DND-41 (cell line): ENCODE measurements at regions not wholly inside any gene's neighbourhood (a gene's known extent, or its start where the extent isn't known, plus 50 kb on each side); places are given as distances from the start of the nearest gene placed in this dataset.

Source experiments
- ATAC-seq: fragments of 200-7000 bp; cut with Tn5 transposase; 3 replicates; pipeline ENCODE4 v1.9.1; 2021; ENCODE audit warnings: low read depth; ENCODE audit not compliant: insufficient read depth
- DNase-seq: peaks from one replicate; pipeline ENCODE4 v3.0.0-alpha.2; 2020
- H2AFZ ChIP-seq: 2 replicates; pipeline ENCODE4 v1.6.0; 2012; ENCODE audit warnings: low read depth, low read length
- H3K27ac ChIP-seq: 2 replicates; pipeline ENCODE4 v1.5.1; 2012; ENCODE audit warnings: low read length, inconsistent platforms
- H3K27me3 ChIP-seq: fragments of 200-600 bp; sonication (generic); 2 replicates; pipeline ENCODE4 v1.6.0; 2012; ENCODE audit warnings: low read length, mild to moderate bottlenecking, inconsistent platforms; ENCODE audit not compliant: insufficient read depth, poor library complexity
- H3K36me3 ChIP-seq: 2 replicates; pipeline ENCODE4 v1.5.1; 2012; ENCODE audit warnings: low read length, inconsistent platforms; ENCODE audit not compliant: insufficient read depth
- H3K4me1 ChIP-seq: 2 replicates; pipeline ENCODE4 v1.5.1; 2012; ENCODE audit warnings: mild to moderate bottlenecking, low read length; ENCODE audit not compliant: insufficient read depth
- H3K4me2 ChIP-seq: 2 replicates; pipeline ENCODE4 v1.6.0; 2012; ENCODE audit warnings: mild to moderate bottlenecking, moderate library complexity, low read length, inconsistent platforms; ENCODE audit not compliant: insufficient read depth
- H3K4me3 ChIP-seq, 2 experiments: fragments of 200-600 bp in 1 of 2; shearing (Covaris generic) in 1 of 2; 2 replicates each; pipeline ENCODE4 v1.5.1; 2012 to 2016; ENCODE audit warnings: inconsistent platforms in 2 of 2, low read length in 2 of 2, mild to moderate bottlenecking in 2 of 2, low read depth in 1 of 2, moderate library complexity in 1 of 2
- H3K79me2 ChIP-seq: 2 replicates; pipeline ENCODE4 v1.6.0; 2012; ENCODE audit warnings: low read length, inconsistent platforms; ENCODE audit not compliant: insufficient read depth
- H3K9ac ChIP-seq: 2 replicates; pipeline ENCODE4 v1.6.0; 2012; ENCODE audit warnings: low read depth, mild to moderate bottlenecking, inconsistent platforms, low read length, moderate library complexity
- H3K9me3 ChIP-seq: 2 replicates; pipeline ENCODE4 v1.5.1; 2012; ENCODE audit warnings: low read length, moderate library complexity, mild to moderate bottlenecking, inconsistent platforms; ENCODE audit not compliant: insufficient read depth, severe bottlenecking
- H4K20me1 ChIP-seq: 2 replicates; pipeline ENCODE4 v1.6.0; 2012; ENCODE audit warnings: low read length; ENCODE audit not compliant: insufficient read depth
- EZH2 ChIP-seq: IDR thresholded peaks from 3 replicates; pipeline ENCODE4 v1.6.1; 2012; ENCODE audit warnings: borderline replicate concordance, low read depth, mild to moderate bottlenecking, moderate library complexity, low read length, inconsistent platforms; ENCODE audit not compliant: severe bottlenecking
- TF ChIP-seq, protein P1 (sequence below): IDR thresholded peaks from 2 replicates; pipeline ENCODE4 v1.5.1; 2012; ENCODE audit warnings: borderline replicate concordance, low read length, moderate library complexity, mild to moderate bottlenecking; ENCODE audit not compliant: poor library complexity, severe bottlenecking; ENCODE audit errors: extremely low read depth

DNA sequence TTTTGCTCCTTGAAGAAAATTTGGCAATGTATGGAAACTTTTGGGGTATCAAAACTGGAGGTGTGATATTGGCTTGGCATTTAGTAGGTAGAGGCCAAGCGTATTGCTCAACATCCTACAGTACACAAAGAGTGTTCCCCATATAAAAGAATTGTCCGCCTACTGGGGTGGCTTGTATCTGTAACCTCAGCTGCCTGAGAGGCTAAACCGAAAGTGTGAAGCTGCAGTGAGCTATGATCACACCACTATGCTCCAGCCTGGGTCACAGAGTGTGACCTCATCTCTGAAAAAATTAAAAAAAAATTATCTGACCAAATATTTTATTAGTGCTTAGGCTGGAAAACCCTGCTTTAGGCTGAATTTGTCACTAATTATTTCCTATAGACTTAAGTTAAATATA lies 483.9 kb downstream of the PYDC2 start:
- no peaks in the 10 kb centered on the region for H3K4me1 ChIP-seq
- no peak for TF ChIP-seq EZH2
- TF ChIP-seq, protein P1, sequence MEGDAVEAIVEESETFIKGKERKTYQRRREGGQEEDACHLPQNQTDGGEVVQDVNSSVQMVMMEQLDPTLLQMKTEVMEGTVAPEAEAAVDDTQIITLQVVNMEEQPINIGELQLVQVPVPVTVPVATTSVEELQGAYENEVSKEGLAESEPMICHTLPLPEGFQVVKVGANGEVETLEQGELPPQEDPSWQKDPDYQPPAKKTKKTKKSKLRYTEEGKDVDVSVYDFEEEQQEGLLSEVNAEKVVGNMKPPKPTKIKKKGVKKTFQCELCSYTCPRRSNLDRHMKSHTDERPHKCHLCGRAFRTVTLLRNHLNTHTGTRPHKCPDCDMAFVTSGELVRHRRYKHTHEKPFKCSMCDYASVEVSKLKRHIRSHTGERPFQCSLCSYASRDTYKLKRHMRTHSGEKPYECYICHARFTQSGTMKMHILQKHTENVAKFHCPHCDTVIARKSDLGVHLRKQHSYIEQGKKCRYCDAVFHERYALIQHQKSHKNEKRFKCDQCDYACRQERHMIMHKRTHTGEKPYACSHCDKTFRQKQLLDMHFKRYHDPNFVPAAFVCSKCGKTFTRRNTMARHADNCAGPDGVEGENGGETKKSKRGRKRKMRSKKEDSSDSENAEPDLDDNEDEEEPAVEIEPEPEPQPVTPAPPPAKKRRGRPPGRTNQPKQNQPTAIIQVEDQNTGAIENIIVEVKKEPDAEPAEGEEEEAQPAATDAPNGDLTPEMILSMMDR = no peak
- DNase-seq (no peak), ATAC-seq (no peak)
- no peak overlapping the region for H3K27ac ChIP-seq
- no peak overlapping the region for H2AFZ ChIP-seq
- no peak overlapping the region for H3K9ac ChIP-seq
- no peak overlapping the region for H3K4me2 ChIP-seq
- H3K36me3 ChIP-seq = no peaks in the 10 kb centered on the region
- no peaks in the 10 kb centered on the region for H3K9me3 ChIP-seq
- no peaks in the 10 kb centered on the region for H4K20me1 ChIP-seq
- H3K4me3 ChIP-seq = no peak overlapping the region
- H3K27me3 ChIP-seq = no peaks in the 10 kb centered on the region
- no peaks in the 10 kb centered on the region for H3K79me2 ChIP-seq

DNA sequence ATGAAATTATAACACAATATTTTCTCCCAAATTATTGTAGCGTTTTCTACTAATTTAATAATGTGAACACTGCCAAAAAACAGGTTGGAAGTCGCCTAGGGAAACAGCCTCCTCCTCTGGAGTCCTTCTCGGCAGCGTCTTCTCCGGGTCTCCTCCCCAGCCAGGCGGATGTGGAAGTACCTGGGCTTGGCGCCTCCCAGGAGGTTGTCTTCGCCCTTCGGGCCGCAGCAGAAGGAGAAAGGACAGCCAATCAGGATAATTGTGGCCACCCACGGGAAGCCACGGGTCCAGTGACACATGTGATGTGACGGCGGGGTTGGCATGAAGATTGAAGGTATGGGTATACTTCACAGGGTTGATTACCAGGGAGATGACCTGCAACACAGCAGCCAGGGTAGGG lies 491.2 kb downstream of the PYDC2 start:
- Histone ChIP-seq H3K9ac (no peak overlapping the region), H3K4me3 (no peak overlapping the region), H4K20me1 (no peaks in the 10 kb centered on the region), H3K9me3 (no peaks in the 10 kb centered on the region), H3K4me2 (no peak overlapping the region), H3K79me2 (no peaks in the 10 kb centered on the region), H3K27me3 (no peaks in the 10 kb centered on the region), H3K36me3 (no peaks in the 10 kb centered on the region), H3K4me1 (no peaks in the 10 kb centered on the region), H3K27ac (no peak overlapping the region), H2AFZ (no peak overlapping the region)
- DNase-seq (no peak), ATAC-seq (no peak)
- no peak for TF ChIP-seq EZH2
- TF ChIP-seq, protein P1 = no peak

DNA sequence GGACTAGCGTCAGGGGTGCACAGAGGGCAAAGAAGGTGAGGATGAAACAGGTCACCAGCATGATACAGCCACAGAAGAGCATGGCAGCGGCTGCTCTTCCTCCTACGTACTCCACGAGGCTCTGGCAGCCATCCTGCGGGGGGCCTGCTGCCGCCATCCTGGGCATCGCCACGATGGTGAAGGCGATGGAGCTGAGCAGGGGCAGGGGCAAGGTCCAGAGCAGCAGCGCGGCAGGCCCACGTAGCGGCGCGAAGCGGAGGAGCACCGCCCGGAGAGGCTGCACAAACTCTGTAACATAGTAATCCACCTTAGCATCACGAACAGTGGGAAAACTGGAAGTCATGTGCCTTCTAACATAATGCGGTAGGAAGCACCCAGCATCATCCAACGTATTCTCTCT lies 491.6 kb downstream of the PYDC2 start:
- Histone ChIP-seq H3K27me3 (no peaks in the 10 kb centered on the region), H3K4me1 (no peaks in the 10 kb centered on the region), H3K4me2 (no peak overlapping the region), H3K27ac (no peak overlapping the region), H3K4me3 (no peak overlapping the region), H3K9ac (no peak overlapping the region), H3K9me3 (no peaks in the 10 kb centered on the region), H4K20me1 (no peaks in the 10 kb centered on the region), H2AFZ (no peak overlapping the region), H3K79me2 (no peaks in the 10 kb centered on the region), H3K36me3 (no peaks in the 10 kb centered on the region)
- no peak for TF ChIP-seq EZH2
- TF ChIP-seq, protein P1 = no peak
- DNase-seq = no peak
- ATAC-seq = no peak
